ENCODE measurements at regions not wholly inside any gene's neighbourhood (a gene's known extent, or its start where the extent isn't known, plus 50 kb on each side); places are given as distances from the start of the nearest gene placed in this dataset.

GRCh38 chr9:126017758-126018157 lies 270.6 kb downstream of the PBX3 start (continued):
- TF ChIP-seq BCL11A (IDR thresholded peaks at IDR 0.05; ENCODE audit: low read depth in 2 of 2, low read length in 2 of 2) (no peak), ATF2 (IDR thresholded peaks at IDR 0.05; ENCODE audit: low read length) (no peak), CBX8 (IDR thresholded peaks at IDR 0.05; ENCODE audit: borderline replicate concordance, low read depth, low read length) (no peak)
